AG10803 (cell line): ENCODE measurements at regions not wholly inside any gene's neighbourhood (a gene's known extent, or its start where the extent isn't known, plus 50 kb on each side); places are given as distances from the start of the nearest gene placed in this dataset.
A peak's percentile ranks its signal among the peaks of the same experiment; 100 is the strongest.

Source experiments
- DNase-seq: peaks from one replicate; pipeline ENCODE4 v3.0.0; 2010; ENCODE audit warnings: low read depth
- H3K4me3 ChIP-seq: 2 replicates; pipeline ENCODE4 v1.5.1; 2011; ENCODE audit warnings: mild to moderate bottlenecking, low read length, control low read depth
- TF ChIP-seq, protein P1 (sequence below): conservative IDR thresholded peaks from 2 replicates; pipeline ENCODE4 v1.5.1; 2011; ENCODE audit warnings: mild to moderate bottlenecking, low read length, control low read depth, inconsistent platforms

DNA sequence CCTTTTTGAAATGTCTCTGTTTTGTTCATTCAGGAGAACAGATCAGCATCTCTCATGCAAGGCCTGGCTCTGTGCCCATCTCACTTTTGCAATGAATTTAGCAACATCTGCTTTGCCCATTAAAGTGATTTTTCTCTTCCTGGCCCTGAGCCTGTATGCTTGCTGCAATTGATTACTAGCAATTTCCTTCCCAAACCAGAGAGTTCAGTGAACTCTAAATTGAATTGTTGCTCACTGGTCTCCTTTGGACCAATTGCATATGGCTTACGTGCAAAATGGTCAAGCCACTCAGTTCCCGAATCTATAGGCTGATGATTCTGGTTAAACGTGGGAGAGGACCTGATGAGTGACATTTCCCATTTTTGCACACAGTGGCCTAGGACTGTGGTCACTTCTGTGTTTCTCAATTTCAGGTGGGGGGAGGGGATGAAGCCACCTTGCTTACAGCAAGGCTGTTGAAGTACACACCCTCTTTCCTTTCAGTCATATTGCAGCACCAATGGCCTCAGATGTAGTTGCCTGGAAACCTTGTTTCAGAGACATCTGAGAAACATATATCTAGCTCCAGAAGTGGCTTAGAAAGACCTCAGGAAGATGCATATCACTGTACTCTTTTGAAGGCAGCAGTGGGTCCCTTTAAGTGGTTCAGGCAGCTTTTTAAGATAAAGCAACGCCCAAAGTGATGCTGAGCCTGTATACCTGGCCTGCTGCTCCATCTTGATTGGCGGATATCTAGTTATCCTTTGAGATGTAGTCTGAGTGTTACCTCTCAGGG lies 201.4 kb downstream of the PTEN start:
- DNase-seq = peak; percentile 93
- H3K4me3 ChIP-seq = no peak overlapping the region
- TF ChIP-seq, protein P1, sequence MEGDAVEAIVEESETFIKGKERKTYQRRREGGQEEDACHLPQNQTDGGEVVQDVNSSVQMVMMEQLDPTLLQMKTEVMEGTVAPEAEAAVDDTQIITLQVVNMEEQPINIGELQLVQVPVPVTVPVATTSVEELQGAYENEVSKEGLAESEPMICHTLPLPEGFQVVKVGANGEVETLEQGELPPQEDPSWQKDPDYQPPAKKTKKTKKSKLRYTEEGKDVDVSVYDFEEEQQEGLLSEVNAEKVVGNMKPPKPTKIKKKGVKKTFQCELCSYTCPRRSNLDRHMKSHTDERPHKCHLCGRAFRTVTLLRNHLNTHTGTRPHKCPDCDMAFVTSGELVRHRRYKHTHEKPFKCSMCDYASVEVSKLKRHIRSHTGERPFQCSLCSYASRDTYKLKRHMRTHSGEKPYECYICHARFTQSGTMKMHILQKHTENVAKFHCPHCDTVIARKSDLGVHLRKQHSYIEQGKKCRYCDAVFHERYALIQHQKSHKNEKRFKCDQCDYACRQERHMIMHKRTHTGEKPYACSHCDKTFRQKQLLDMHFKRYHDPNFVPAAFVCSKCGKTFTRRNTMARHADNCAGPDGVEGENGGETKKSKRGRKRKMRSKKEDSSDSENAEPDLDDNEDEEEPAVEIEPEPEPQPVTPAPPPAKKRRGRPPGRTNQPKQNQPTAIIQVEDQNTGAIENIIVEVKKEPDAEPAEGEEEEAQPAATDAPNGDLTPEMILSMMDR = no peak

DNA sequence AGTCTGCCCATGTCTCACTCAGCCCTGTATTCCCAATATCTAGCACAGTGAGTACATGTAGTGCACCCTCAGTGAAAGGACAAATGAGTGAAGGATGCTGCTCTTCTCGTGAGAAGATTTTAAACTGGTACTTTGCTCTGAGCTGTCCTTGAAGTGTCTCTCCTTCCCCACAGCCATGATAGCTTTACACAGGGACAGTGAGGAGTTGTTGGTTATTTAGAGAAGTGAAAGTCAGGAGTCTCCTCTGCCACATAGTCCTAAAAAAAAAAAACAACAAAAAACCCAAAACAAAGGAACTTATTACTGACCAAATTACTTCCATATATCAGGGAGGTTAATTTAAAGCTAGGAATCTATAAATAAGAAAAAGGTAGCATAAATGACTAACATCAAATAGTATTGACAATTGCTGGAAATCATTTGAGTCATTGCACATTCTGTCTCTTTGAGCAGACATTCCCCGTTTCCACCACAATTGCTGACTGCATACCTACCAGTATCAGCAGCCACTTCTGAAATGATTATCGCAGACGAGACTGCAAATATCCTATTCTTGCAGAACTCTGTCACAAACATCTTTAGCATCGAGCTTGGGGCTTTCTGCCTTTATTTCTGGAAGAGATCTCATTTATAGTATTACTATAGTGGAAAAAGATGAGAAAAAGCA lies 202.1 kb downstream of the PTEN start:
- peak; percentile 14 for DNase-seq
- TF ChIP-seq, protein P1 = no peak
- H3K4me3 ChIP-seq = no peak overlapping the region

DNA sequence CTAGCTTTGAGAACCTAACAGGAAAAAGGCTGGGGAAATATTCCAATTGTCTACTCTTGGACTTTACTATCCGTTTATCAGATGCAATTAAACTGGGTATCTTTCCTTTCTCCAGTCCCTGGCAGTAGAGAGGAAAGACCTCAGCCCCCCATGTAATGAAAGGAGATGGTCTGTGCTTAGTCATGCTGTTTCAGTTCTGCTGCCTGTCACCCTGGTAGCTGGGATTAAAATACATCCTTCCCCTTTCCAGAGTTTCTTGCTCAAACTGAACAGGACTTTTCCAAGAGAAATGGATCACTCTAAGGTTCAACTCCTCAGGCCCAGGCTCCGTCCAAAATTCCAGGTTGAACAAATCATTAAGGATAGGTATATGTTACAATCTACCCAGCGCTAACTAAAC lies 202.9 kb downstream of the PTEN start:
- TF ChIP-seq, protein P1 = no peak
- no peak overlapping the region for H3K4me3 ChIP-seq
- no peak for DNase-seq

DNA sequence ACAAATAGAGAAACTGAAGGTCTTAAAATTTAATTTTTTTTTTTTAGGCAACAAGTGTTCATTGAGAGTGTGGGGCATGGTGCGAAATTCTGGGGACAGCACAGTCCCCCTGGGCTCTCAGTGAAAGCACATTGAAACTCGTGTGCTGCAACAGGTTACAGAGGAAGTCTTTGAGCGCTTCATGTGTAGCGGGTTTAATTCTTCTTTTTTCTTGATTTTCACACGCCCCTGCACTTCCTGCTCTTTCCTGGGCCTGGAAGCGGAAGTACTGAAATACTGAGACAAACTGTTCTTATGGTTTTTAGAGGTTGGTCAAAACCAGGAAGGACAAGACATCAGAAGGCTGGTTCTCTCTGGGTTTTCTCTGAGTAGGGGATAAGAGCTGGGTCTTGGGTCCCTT lies 203.5 kb downstream of the PTEN start:
- TF ChIP-seq, protein P1 = no peak
- H3K4me3 ChIP-seq = no peak overlapping the region
- no peak for DNase-seq

DNA sequence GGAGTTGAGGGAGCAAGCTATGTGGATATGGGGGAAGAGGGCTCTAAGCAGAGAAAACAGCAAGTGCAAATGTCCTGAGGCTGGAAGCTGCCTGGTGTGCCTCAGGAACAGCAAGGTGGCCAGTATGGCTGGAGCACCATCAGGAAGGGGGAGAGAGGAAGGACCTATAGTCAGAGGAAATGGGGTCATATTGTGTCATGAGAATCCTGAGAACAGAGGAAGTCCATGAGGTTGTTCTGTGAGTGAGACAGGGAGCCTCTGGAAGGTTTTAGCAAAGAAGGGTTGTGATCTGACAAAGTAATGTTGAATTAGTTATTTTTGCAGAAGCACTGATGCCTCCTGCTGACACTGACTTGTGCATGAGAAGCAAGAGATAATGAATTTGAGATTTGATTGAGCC lies 204.3 kb downstream of the PTEN start:
- DNase-seq = no peak
- no peak overlapping the region for H3K4me3 ChIP-seq
- TF ChIP-seq, protein P1 = no peak

DNA sequence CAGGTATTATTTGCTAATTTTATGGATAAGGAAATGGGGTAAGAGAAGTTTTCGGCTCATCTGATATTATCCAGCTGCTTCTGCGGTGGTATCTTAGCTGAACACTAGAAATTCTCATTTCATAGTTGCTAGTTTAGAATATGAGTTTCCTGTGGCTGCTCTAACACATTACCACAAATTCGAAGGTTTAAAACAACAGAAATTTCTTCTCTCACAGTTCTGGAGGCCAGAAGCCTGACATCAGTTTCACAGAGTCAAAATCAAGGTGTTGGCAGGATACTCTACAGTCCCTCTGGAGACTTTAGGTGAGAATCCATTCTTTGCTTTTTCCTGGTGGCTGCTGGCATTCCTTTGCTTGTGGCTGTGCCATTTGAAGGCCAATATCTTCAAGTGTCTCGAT lies 205.9 kb downstream of the PTEN start:
- DNase-seq = no peak
- TF ChIP-seq, protein P1 = no peak
- H3K4me3 ChIP-seq = no peak overlapping the region
